ENCODE measurements at regions not wholly inside any gene's neighbourhood (a gene's known extent, or its start where the extent isn't known, plus 50 kb on each side); places are given as distances from the start of the nearest gene placed in this dataset.

- TF ChIP-seq POLR2A (IDR thresholded peaks at IDR 0.05): no peak
- TF ChIP-seq, protein P1, sequence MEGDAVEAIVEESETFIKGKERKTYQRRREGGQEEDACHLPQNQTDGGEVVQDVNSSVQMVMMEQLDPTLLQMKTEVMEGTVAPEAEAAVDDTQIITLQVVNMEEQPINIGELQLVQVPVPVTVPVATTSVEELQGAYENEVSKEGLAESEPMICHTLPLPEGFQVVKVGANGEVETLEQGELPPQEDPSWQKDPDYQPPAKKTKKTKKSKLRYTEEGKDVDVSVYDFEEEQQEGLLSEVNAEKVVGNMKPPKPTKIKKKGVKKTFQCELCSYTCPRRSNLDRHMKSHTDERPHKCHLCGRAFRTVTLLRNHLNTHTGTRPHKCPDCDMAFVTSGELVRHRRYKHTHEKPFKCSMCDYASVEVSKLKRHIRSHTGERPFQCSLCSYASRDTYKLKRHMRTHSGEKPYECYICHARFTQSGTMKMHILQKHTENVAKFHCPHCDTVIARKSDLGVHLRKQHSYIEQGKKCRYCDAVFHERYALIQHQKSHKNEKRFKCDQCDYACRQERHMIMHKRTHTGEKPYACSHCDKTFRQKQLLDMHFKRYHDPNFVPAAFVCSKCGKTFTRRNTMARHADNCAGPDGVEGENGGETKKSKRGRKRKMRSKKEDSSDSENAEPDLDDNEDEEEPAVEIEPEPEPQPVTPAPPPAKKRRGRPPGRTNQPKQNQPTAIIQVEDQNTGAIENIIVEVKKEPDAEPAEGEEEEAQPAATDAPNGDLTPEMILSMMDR (IDR thresholded peaks at IDR 0.05): no peak
Observed at GRCh38 chr9:16258708-16259107, 611.8 kb downstream of the BNC2 start.
